Activated T-helper 17 cell treated with anti-CD3 and anti-CD28 coated beads, Interleukin-2, amount 50 U/mL, for 72 hours (primary cell): ENCODE measurements at regions not wholly inside any gene's neighbourhood (a gene's known extent, or its start where the extent isn't known, plus 50 kb on each side); places are given as distances from the start of the nearest gene placed in this dataset.
"Not testable (repeated sequence)": the region's sequence is repeated elsewhere in the genome, so short reads cannot be mapped to it uniquely, and the experiment has no call there.

ENCODE experiments used
- ATAC-seq: fragments of 150-1000 bp; cut with Tn5 transposase; replicated peaks from 2 replicates; pipeline ENCODE4 v1.10.0; 2021; ENCODE audit warnings: mild to moderate bottlenecking, moderate library complexity
- H3K27ac Mint-ChIP-seq: one replicate; pipeline ENCODE4 v1.8.0; 2022; ENCODE audit warnings: mixed read lengths
- H3K27me3 Mint-ChIP-seq: one replicate; pipeline ENCODE4 v1.8.0; 2022; ENCODE audit warnings: mixed read lengths
- H3K36me3 Mint-ChIP-seq: one replicate; pipeline ENCODE4 v1.8.0; 2022; ENCODE audit warnings: low read depth, mild to moderate bottlenecking, mixed read lengths
- H3K4me1 Mint-ChIP-seq: one replicate; pipeline ENCODE4 v1.8.0; 2022; ENCODE audit warnings: mixed read lengths
- H3K4me3 Mint-ChIP-seq: one replicate; pipeline ENCODE4 v1.8.0; 2022; ENCODE audit warnings: mild to moderate bottlenecking, mixed read lengths
- H3K9me3 Mint-ChIP-seq: one replicate; pipeline ENCODE4 v1.8.0; 2022; ENCODE audit warnings: mixed read lengths

DNA sequence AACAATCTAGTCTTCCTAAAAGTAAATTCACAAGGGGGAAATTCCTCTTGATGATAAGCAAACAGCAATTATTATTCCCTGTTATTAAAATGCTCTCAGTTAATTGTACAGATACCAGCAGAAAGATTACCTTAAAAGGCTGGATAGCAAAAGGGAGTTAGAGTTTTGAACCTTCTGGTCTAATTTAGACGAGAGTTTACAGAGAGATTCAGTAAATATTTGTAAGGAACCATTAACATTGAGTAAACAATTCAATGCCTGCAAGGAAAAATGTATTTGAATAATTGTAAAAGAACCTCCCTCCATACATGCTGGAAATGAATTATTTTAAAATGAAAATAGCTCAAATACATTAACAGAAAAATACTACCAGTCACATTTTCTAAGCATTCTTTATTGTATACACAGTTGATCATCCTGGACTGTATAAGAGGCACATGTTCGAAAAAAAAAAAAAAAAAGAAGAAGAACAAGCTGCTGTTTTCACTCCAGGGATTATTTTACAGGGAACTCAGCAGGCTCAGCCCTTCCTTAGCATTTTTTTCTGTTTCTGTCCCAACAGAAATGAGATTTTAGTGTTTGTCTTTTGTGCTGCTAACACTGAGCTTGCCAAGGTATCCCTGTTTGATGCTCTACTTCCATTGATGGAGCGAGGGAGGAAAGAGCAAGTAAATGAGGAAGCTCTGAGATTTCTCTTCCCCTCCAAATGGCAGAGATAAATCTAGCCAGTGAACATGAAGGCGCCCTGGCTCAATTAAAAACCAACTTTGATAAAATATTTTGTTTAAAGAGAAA is 141.1 kb downstream of the ENC1 start:
- Mint-ChIP-seq H3K4me1 (no peaks in the 10 kb centered on the region), H3K4me3 (no peak overlapping the region), H3K36me3 (no peaks in the 10 kb centered on the region), H3K27me3 (peaks cover 1% of the 10 kb centered on the region), H3K27ac (no peak overlapping the region), H3K9me3 (no peaks in the 10 kb centered on the region)
- no peak for ATAC-seq

DNA sequence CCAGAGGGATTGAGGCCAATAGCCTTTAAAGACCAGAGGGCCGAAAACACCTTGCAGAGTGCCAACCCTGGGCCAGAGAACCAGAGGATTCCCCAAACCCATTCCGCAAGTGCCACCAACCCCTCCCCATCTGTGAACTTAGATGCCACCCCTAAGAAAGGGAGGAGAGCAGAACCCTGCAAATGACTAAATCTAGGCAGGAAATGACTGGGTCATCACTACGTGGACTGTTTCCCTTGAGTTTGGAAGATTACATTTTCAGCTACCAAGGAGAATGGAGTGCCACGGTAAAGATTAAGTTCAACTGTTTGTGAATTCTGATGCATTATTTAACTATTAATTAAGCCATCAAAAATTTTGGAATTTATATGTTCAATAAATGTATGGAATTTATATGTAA is 142.8 kb downstream of the ENC1 start:
- no peak for ATAC-seq
- Mint-ChIP-seq H3K4me3 (no peak overlapping the region), H3K27ac (no peak overlapping the region), H3K4me1 (no peaks in the 10 kb centered on the region), H3K9me3 (no peaks in the 10 kb centered on the region), H3K27me3 (peaks cover 8% of the 10 kb centered on the region), H3K36me3 (no peaks in the 10 kb centered on the region)

DNA sequence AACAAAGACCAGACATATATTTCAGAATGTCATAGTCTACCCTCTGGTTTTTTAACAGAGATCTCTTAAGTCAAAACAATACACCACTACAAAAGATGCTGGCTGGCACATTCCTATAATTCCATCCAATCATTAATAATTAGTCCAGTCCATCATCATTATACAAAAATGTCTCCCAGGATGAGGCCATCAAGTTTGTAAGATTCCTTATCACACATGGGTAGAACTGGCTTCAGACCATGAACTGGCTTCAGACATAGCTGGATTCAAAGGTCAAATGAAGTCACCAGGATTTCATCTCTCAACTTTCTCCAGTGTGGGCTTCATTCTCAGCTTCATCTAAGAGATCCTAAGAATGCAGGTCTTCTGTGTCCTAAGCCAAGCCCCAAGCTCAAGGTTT is 147.1 kb downstream of the ENC1 start:
- H3K4me1 Mint-ChIP-seq, result no peaks in the 10 kb centered on the region

DNA sequence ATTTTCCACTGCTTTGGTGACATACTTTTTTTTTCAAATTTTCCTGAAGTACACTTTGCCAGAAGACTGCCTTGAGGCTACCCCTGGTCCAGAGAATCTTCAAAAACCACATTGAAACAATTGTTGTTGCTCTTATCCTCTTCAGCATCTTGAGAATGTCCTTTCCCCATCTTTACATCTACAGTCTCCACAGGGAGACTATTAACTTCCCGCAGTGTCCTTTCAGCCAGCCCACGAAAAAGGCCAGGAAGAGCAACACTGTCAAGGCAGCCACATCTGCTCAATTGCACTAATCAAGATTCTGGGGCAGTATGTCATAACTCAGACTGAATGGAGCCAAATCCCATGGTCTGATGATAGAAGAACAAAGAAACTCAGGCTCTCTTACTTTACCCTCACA is 148.3 kb downstream of the ENC1 start:
- no peak overlapping the region for H3K4me3 Mint-ChIP-seq
- H3K27me3 Mint-ChIP-seq, result peaks cover 15% of the 10 kb centered on the region

More for the DNA sequence above, 147.1 kb downstream of the ENC1 start:
- peaks cover 15% of the 10 kb centered on the region for H3K27me3 Mint-ChIP-seq
- H3K9me3 Mint-ChIP-seq, result no peaks in the 10 kb centered on the region
- H3K4me3 Mint-ChIP-seq, result no peak overlapping the region
- H3K36me3 Mint-ChIP-seq, result no peaks in the 10 kb centered on the region
- H3K27ac Mint-ChIP-seq, result no peak overlapping the region
- ATAC-seq, result no peak

DNA sequence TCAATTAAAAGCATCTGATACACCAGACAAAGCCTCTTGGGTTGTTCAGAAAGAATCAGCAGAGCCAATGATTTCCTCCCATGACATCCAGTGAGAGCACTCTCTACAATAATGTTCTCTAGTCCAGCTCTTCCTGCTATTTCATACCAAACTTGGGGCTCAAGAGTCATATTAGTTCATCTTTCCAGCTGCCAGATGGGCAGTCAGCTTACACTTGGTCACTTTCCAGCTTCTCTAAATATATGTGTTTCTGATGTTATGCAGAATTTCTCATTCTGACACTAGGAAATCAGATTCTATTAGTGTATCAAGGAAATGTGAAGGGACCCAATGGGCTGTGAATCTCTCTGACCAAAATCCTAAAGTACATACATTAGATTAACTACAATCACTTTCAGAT is 148.9 kb downstream of the ENC1 start:
- Mint-ChIP-seq H3K27me3 (peaks cover 15% of the 10 kb centered on the region), H3K9me3 (no peaks in the 10 kb centered on the region), H3K36me3 (no peaks in the 10 kb centered on the region), H3K27ac (no peak overlapping the region), H3K4me3 (no peak overlapping the region), H3K4me1 (no peaks in the 10 kb centered on the region)
- ATAC-seq, result no peak

More for the DNA sequence above, 148.3 kb downstream of the ENC1 start:
- ATAC-seq, result no peak
- H3K9me3 Mint-ChIP-seq, result no peaks in the 10 kb centered on the region
- no peak overlapping the region for H3K27ac Mint-ChIP-seq
- H3K36me3 Mint-ChIP-seq, result no peaks in the 10 kb centered on the region
- no peaks in the 10 kb centered on the region for H3K4me1 Mint-ChIP-seq

DNA sequence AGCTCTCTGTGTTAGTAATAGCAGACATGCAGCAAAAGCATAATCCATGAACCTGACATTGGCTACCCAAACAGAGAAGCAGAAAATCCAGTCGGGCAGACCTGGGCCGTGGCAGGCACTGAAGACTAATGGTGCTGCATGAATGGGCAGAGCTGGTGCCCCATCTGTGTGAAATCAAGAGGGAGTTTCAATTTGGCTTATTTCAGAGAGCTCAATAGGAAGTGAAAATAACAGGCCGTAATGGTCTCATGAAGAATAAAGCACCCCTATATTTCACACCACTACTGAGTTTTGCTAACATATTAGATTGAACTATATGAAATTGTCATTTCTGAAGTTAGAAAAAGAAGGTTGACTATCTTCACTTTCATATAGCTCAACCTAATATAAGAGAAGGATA is 149.7 kb downstream of the ENC1 start:
- H3K36me3 Mint-ChIP-seq, result no peaks in the 10 kb centered on the region
- no peaks in the 10 kb centered on the region for H3K9me3 Mint-ChIP-seq
- ATAC-seq, result no peak
- peaks cover 15% of the 10 kb centered on the region for H3K27me3 Mint-ChIP-seq
- H3K27ac Mint-ChIP-seq, result no peak overlapping the region
- H3K4me3 Mint-ChIP-seq, result no peak overlapping the region
- no peaks in the 10 kb centered on the region for H3K4me1 Mint-ChIP-seq

DNA sequence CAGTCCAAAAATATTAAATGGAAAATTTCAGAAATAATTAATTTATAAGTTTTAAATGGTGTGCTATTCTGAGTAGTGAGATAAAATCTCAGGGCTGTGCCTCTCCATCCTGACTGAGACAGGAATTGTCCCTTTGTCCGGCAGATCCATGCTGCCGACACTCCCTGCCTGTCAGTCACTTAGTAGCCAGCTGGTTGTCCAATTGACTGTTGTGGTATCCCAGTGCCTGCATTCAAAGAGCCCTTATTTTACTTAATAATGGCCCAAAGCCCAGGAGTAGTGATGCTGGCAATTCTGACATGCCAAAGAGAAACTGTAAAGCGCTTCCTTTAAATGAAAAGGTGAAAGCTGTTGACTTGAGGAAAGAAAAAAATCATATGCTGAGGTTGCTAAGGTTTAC is 157.5 kb downstream of the ENC1 start:
- no peak overlapping the region for H3K4me3 Mint-ChIP-seq
- no peak for ATAC-seq
- H3K36me3 Mint-ChIP-seq, result no peaks in the 10 kb centered on the region
- H3K27me3 Mint-ChIP-seq, result no peaks in the 10 kb centered on the region
- H3K4me1 Mint-ChIP-seq, result no peaks in the 10 kb centered on the region
- H3K9me3 Mint-ChIP-seq, result no peaks in the 10 kb centered on the region
- no peak overlapping the region for H3K27ac Mint-ChIP-seq

DNA sequence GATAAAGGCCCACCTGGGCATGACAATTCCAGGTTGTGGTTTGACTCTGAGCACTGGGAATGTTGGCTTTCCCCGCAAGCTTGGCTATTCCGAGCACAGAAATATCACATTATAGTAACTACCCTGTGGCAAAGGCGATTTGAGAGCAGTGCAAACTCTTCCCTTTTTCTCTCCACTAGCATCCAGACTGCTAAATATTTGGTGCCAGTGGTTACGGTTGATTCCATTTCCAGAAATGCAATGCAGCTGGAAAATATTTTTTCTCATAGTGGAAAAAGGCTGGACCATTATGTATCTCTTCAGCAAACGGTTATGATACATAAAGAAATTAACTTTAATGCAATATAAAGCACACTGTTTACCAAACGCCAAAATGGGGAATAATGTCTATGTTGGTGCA is 158.0 kb downstream of the ENC1 start:
- Mint-ChIP-seq H3K27ac (no peak overlapping the region), H3K4me1 (no peaks in the 10 kb centered on the region), H3K27me3 (no peaks in the 10 kb centered on the region), H3K4me3 (no peak overlapping the region), H3K9me3 (no peaks in the 10 kb centered on the region), H3K36me3 (no peaks in the 10 kb centered on the region)
- no peak for ATAC-seq

DNA sequence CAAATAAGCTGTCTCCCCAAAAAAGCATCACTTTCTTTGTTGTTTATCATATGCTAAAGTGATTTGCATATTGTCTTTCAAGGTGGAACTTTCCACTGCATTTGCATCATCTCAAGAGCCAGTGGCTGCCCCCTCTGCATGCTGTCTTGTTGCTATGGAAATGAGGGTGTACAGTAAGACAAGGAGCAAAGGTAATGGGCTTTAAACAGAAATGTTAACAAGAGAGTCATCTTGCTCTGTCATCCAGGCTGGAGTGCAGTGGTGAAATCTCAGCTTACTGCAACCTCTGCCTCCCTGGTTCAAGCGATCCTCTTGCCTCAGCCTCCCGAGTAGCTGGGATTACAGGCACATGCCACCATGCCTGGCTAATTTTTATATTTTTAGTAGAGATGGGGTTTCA is 159.2 kb downstream of the ENC1 start:
- not testable (repeated sequence) for H3K4me3 Mint-ChIP-seq, H3K27ac Mint-ChIP-seq, H3K27me3 Mint-ChIP-seq, H3K36me3 Mint-ChIP-seq, H3K9me3 Mint-ChIP-seq, H3K4me1 Mint-ChIP-seq, ATAC-seq

DNA sequence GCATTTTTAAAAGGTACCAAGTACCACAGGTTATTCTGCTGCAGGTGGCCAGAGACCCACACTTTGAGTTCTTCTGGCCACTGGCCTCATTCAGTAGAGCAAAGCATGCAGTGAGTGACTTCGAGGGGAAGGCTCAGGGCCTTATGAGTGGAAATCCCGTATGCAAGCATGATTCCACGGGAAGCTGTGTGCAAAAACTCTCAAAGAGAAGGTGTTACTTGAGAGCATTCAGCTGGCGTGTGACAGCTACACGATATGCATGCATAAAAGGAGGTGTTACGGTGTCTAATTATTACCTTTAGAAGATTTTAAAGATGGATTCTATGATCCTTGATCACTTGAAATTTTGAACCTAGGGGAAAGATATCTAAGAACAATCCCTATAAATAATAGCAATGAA is 160.3 kb downstream of the ENC1 start:
- Mint-ChIP-seq H3K27ac (no peak overlapping the region), H3K4me1 (no peaks in the 10 kb centered on the region), H3K36me3 (no peaks in the 10 kb centered on the region), H3K9me3 (no peaks in the 10 kb centered on the region), H3K4me3 (no peak overlapping the region), H3K27me3 (peaks cover 7% of the 10 kb centered on the region)
- no peak for ATAC-seq

DNA sequence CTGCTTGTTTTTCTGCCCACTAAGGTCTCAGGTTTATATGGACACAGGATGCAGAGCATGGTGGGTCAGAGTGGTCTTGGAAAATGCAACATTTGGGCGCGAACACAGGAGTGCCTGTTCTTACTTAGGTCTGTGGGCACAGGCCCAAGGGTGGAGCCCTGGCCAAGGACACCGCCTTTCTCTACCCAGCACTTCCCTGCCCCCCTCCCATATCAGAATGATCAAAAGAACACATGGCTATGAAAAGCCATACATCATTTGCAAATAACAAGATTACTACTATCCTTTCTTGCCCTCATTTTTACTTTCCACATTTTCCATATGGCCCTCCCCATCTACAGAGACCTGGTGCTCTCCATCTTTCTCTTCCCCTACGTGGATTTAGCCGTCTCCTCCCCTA is 162.2 kb downstream of the ENC1 start:
- H3K36me3 Mint-ChIP-seq, result no peaks in the 10 kb centered on the region
- no peak overlapping the region for H3K27ac Mint-ChIP-seq

DNA sequence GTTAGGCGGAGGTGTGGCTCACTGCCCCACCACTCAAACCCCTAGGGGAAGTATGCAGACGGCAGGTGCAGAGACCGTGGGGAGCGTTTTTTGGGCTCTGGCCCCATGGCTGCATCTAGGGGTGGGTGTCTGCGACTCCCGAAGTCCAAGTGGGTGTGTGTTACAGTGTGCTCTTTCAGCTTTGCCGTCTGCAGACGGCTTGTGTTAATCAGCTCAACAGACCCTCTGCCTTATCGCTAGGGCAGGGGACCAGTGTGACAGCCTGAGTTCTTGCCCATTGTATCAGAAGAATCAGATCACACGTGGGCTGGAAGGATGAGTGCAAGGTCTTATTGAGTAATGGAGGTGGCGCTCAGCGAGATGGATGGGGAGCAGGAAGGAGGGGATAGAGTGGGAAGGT is 162.8 kb downstream of the ENC1 start:
- H3K36me3 Mint-ChIP-seq, result no peaks in the 10 kb centered on the region
- no peak overlapping the region for H3K4me3 Mint-ChIP-seq
- no peaks in the 10 kb centered on the region for H3K4me1 Mint-ChIP-seq
- peaks cover 7% of the 10 kb centered on the region for H3K27me3 Mint-ChIP-seq
- no peak for ATAC-seq
- H3K9me3 Mint-ChIP-seq, result no peaks in the 10 kb centered on the region
- H3K27ac Mint-ChIP-seq, result no peak overlapping the region

More for the DNA sequence above, 162.2 kb downstream of the ENC1 start:
- Mint-ChIP-seq H3K9me3 (no peaks in the 10 kb centered on the region), H3K4me1 (no peaks in the 10 kb centered on the region), H3K4me3 (no peak overlapping the region), H3K27me3 (peaks cover 7% of the 10 kb centered on the region)
- ATAC-seq, result no peak

DNA sequence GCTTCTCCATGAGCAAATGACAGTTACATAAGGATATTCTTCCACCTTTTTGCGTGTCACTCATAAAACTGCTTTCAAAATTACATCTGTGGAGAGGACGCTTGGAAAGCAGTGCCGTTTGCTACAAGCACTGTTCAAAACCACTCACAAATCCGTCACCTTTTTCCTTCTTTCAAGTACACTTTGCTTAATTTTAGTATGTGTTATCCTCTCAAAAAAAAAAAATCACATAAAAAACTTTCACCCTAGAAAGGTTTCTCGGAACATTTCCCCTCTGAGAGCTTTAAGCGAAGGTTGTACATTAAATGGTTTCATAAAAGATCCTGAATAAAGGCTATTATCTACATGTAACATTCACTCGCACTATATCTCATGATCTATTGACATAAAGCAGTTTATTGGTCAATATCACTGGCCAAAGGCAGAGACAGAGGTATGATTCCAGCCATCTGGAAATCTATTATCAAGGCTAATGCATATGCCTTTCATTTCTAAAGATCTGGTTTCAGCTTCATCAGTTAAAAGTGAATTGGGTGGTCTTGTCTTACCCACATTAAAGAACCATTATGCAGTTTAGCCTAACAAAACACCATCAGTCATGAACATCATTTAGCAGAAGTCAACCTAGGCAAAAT is 163.6 kb downstream of the ENC1 start:
- Mint-ChIP-seq H3K4me3 (no peak overlapping the region), H3K36me3 (no peaks in the 10 kb centered on the region), H3K27ac (no peak overlapping the region), H3K4me1 (no peaks in the 10 kb centered on the region), H3K9me3 (no peaks in the 10 kb centered on the region), H3K27me3 (peaks cover 7% of the 10 kb centered on the region)
- ATAC-seq, result no peak

DNA sequence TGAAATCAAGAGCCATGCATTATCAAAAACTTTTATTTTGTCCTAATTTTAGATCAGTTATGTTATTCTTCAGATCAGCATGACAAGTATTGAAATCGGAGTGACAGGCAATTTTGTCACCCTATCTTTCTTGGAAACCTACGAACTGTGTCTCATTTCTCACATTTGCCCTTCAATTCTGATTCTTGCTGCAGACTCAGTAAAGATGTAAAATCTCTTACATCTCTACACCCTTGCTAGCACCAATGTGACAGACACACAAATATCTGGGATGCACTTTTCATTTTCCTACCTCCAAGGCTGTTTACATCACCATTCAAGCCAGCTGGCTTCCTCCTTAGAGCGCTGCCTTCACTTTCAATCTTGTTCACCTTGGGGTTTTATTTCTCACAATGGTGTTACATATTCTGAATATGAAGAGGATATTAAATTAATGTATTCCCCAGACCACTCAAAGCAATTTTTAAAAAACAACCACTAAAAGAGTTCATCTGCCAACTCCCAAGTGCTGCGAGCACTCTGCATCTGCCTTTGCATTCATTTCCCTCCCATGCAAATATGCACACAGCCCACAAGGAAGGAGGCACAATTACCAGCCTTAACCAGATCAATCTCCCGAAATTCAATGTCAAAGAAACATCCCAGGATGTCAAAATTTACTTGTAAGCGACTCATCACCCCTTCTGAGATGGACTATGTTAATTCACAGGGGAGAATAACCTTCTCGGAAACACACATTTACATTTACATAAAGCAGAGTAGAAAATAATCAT is 164.3 kb downstream of the ENC1 start:
- Mint-ChIP-seq H3K36me3 (no peaks in the 10 kb centered on the region), H3K4me1 (no peaks in the 10 kb centered on the region), H3K27ac (no peak overlapping the region), H3K27me3 (peaks cover 7% of the 10 kb centered on the region), H3K4me3 (no peak overlapping the region), H3K9me3 (no peaks in the 10 kb centered on the region)
- no peak for ATAC-seq

DNA sequence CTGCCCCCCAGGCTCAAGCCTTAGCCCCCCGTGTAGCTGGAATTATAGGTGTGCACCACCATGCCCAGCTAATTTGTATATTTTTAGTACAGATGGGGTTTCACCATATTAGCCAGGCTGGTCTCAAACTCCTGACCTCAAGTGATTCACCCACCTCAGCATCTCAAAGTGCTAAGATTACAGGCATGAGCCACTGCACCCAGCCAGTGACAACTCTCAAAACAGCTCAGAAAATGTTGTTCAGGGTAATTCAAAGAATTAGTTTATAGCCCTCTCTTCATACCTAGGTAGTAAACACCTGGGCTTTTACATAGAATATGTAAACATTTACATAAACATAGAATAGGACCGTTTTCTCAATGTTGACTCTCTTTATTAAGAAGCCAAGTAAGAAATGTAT is 168.7 kb downstream of the ENC1 start:
- H3K4me1 Mint-ChIP-seq, result no peaks in the 10 kb centered on the region
- no peak overlapping the region for H3K4me3 Mint-ChIP-seq
- no peak for ATAC-seq
- no peaks in the 10 kb centered on the region for H3K36me3 Mint-ChIP-seq
- no peaks in the 10 kb centered on the region for H3K9me3 Mint-ChIP-seq
- H3K27me3 Mint-ChIP-seq, result peaks cover 3% of the 10 kb centered on the region
- H3K27ac Mint-ChIP-seq, result no peak overlapping the region
